ENCODE measurements at regions not wholly inside any gene's neighbourhood (a gene's known extent, or its start where the extent isn't known, plus 50 kb on each side); places are given as distances from the start of the nearest gene placed in this dataset.

- no peak for TF ChIP-seq CTCF (IDR thresholded peaks at IDR 0.05)
- TF ChIP-seq POLR2A (IDR thresholded peaks at IDR 0.05) = no peak
These were observed 282.5 kb upstream of the RASGEF1B start for GRCh38 chr4:81754169-81754568.

All from esophagus squamous epithelium (tissue), 4 donors.